ENCODE measurements at regions not wholly inside any gene's neighbourhood (a gene's known extent, or its start where the extent isn't known, plus 50 kb on each side); places are given as distances from the start of the nearest gene placed in this dataset.

DNA sequence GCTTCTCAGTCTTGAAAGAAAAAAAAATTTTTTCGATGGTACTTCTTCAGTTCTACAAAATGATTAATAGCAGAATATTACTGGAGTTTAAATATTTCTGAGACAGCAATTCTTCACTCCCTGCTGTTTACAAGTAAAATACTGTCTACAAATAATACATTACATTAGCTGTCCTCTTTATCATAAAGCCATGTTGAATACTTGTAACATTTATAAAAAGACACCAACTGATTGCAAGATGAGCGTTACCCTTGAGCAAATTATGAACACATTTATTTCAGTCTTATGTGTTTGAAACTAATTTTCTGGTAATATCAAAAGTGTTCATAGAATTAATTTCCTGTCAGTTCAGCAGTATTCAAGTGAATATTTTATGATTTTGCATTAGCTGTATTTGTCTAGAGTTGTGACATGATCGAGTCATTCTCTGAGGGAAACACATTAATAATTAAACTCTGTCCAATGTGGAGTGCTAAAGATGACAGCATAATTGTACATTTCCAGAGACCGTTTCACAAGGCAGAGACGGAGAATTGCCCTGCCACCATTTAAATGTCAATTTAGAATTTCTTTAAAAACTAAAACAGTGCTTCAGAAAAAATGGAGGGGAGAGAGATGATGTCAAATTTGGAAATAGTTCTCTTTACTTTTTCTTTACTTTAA, 1359.0 kb upstream of the ADGRL4 start (continued):
- TF ChIP-seq, protein P1, sequence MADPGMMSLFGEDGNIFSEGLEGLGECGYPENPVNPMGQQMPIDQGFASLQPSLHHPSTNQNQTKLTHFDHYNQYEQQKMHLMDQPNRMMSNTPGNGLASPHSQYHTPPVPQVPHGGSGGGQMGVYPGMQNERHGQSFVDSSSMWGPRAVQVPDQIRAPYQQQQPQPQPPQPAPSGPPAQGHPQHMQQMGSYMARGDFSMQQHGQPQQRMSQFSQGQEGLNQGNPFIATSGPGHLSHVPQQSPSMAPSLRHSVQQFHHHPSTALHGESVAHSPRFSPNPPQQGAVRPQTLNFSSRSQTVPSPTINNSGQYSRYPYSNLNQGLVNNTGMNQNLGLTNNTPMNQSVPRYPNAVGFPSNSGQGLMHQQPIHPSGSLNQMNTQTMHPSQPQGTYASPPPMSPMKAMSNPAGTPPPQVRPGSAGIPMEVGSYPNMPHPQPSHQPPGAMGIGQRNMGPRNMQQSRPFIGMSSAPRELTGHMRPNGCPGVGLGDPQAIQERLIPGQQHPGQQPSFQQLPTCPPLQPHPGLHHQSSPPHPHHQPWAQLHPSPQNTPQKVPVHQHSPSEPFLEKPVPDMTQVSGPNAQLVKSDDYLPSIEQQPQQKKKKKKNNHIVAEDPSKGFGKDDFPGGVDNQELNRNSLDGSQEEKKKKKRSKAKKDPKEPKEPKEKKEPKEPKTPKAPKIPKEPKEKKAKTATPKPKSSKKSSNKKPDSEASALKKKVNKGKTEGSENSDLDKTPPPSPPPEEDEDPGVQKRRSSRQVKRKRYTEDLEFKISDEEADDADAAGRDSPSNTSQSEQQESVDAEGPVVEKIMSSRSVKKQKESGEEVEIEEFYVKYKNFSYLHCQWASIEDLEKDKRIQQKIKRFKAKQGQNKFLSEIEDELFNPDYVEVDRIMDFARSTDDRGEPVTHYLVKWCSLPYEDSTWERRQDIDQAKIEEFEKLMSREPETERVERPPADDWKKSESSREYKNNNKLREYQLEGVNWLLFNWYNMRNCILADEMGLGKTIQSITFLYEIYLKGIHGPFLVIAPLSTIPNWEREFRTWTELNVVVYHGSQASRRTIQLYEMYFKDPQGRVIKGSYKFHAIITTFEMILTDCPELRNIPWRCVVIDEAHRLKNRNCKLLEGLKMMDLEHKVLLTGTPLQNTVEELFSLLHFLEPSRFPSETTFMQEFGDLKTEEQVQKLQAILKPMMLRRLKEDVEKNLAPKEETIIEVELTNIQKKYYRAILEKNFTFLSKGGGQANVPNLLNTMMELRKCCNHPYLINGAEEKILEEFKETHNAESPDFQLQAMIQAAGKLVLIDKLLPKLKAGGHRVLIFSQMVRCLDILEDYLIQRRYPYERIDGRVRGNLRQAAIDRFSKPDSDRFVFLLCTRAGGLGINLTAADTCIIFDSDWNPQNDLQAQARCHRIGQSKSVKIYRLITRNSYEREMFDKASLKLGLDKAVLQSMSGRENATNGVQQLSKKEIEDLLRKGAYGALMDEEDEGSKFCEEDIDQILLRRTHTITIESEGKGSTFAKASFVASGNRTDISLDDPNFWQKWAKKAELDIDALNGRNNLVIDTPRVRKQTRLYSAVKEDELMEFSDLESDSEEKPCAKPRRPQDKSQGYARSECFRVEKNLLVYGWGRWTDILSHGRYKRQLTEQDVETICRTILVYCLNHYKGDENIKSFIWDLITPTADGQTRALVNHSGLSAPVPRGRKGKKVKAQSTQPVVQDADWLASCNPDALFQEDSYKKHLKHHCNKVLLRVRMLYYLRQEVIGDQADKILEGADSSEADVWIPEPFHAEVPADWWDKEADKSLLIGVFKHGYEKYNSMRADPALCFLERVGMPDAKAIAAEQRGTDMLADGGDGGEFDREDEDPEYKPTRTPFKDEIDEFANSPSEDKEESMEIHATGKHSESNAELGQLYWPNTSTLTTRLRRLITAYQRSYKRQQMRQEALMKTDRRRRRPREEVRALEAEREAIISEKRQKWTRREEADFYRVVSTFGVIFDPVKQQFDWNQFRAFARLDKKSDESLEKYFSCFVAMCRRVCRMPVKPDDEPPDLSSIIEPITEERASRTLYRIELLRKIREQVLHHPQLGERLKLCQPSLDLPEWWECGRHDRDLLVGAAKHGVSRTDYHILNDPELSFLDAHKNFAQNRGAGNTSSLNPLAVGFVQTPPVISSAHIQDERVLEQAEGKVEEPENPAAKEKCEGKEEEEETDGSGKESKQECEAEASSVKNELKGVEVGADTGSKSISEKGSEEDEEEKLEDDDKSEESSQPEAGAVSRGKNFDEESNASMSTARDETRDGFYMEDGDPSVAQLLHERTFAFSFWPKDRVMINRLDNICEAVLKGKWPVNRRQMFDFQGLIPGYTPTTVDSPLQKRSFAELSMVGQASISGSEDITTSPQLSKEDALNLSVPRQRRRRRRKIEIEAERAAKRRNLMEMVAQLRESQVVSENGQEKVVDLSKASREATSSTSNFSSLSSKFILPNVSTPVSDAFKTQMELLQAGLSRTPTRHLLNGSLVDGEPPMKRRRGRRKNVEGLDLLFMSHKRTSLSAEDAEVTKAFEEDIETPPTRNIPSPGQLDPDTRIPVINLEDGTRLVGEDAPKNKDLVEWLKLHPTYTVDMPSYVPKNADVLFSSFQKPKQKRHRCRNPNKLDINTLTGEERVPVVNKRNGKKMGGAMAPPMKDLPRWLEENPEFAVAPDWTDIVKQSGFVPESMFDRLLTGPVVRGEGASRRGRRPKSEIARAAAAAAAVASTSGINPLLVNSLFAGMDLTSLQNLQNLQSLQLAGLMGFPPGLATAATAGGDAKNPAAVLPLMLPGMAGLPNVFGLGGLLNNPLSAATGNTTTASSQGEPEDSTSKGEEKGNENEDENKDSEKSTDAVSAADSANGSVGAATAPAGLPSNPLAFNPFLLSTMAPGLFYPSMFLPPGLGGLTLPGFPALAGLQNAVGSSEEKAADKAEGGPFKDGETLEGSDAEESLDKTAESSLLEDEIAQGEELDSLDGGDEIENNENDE (IDR thresholded peaks at IDR 0.05; ENCODE audit: insufficient replicate concordance, low read length) = no peak
- TF ChIP-seq, protein P2, sequence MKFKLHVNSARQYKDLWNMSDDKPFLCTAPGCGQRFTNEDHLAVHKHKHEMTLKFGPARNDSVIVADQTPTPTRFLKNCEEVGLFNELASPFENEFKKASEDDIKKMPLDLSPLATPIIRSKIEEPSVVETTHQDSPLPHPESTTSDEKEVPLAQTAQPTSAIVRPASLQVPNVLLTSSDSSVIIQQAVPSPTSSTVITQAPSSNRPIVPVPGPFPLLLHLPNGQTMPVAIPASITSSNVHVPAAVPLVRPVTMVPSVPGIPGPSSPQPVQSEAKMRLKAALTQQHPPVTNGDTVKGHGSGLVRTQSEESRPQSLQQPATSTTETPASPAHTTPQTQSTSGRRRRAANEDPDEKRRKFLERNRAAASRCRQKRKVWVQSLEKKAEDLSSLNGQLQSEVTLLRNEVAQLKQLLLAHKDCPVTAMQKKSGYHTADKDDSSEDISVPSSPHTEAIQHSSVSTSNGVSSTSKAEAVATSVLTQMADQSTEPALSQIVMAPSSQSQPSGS (IDR thresholded peaks at IDR 0.05; ENCODE audit: low read length) = no peak
- TF ChIP-seq CBX5 (IDR thresholded peaks at IDR 0.05; ENCODE audit: low read depth, low read length) (no peak), BRCA1 (IDR thresholded peaks at IDR 0.05; ENCODE audit: low read depth, low read length) (no peak), NANOG (IDR thresholded peaks at IDR 0.05; ENCODE audit: insufficient read depth, low read depth, low read length, poor library complexity, severe bottlenecking) (no peak), TBP (IDR thresholded peaks at IDR 0.05; ENCODE audit: low read depth, low read length) (no peak), GABPA (IDR thresholded peaks at IDR 0.05; ENCODE audit: borderline replicate concordance, insufficient read depth, low read length) (no peak)

Measured in H1 (cell line).